HepG2 (cell line): ENCODE measurements at regions not wholly inside any gene's neighbourhood (a gene's known extent, or its start where the extent isn't known, plus 50 kb on each side); places are given as distances from the start of the nearest gene placed in this dataset.

Experiments used
- ATAC-seq: fragments of 200-7000 bp; cut with Tn5 transposase; 3 replicates; pipeline ENCODE4 v1.9.1; 2020; ENCODE audit warnings: mild to moderate bottlenecking, moderate library complexity
- BruUV-seq: library from RNA; stranded (reverse); fragments of 400-500 nt; replicated peaks from 2 replicates; lab custom pipeline; 2021; lab: Mats Ljungman, UMichigan
- CTCF ChIA-PET: fragments of 300-600 bp; formaldehyde crosslinking; extraction: SDS; loops from one replicate; lab custom pipeline; 2021; ENCODE audit warnings: low total read pairs, inconsistent platforms, low intra/inter-chr PET ratio; lab: Yijun Ruan, JAX
- POLR2A ChIA-PET: fragments of 350-600 bp; sonication (Branson Sonifier 250); formaldehyde crosslinking; loops from one replicate; lab custom pipeline; 2020; ENCODE audit warnings: antibody characterized with exemption, inconsistent platforms; lab: Yijun Ruan, JAX
- DNase-seq: peaks from one replicate; pipeline ENCODE4 v3.0.0-alpha.2; 2015; ENCODE audit warnings: low spot score
- FAIRE-seq: peaks from 3 replicates; lab custom pipeline; 2011; peaks lifted over from hg19 to GRCh38; lab: Jason Lieb, UNC
- H2AFZ ChIP-seq: one replicate; pipeline ENCODE4 v1.6.1; 2011; ENCODE audit warnings: low read length, inconsistent platforms
- H3K27ac ChIP-seq: fragments of 300-600 bp; 3 replicates; pipeline ENCODE4 v1.8.0; 2011; ENCODE audit warnings: mixed run types, mild to moderate bottlenecking, mixed read lengths, low read length, inconsistent platforms; ENCODE audit not compliant: insufficient read depth; ENCODE audit errors: extremely low read length
- H3K27me3 ChIP-seq, 2 experiments: fragments of 200-600 bp in 1 of 2; 2 replicates in 1 of 2; 3 replicates in 1 of 2; pipeline versions ENCODE4 v1.6.0 to v1.8.0; 2011; ENCODE audit warnings: low read length in 2 of 2, mild to moderate bottlenecking in 2 of 2, moderate library complexity in 2 of 2, inconsistent platforms in 1 of 2; ENCODE audit not compliant: insufficient read depth in 2 of 2, control insufficient read depth in 1 of 2
- H3K36me3 ChIP-seq, 2 experiments: fragments of 200-600 bp in 1 of 2; replicated peaks in 1 of 2; 2 replicates in 1 of 2; 3 replicates in 1 of 2; pipeline versions ENCODE4 v1.5.1 to v1.8.0; 2011; ENCODE audit warnings: low read length in 2 of 2, inconsistent platforms in 1 of 2; ENCODE audit not compliant: insufficient read depth in 2 of 2, control insufficient read depth in 1 of 2
- H3K4me1 ChIP-seq: 2 replicates; pipeline ENCODE4 v1.5.1; 2012; ENCODE audit warnings: low read length, inconsistent platforms; ENCODE audit not compliant: insufficient read depth
- H3K4me2 ChIP-seq: 2 replicates; pipeline ENCODE4 v1.6.0; 2011; ENCODE audit warnings: low read depth, low read length, inconsistent platforms
- H3K4me3 ChIP-seq, 3 experiments: fragments of 200-600 bp in 1 of 3; sonication (generic), shearing (Covaris generic) in 1 of 3; replicated peaks in 1 of 3; 2 replicates each; pipeline ENCODE4 v1.5.1; 2011 to 2016; ENCODE audit warnings: low read length in 3 of 3, inconsistent platforms in 2 of 3, low read depth in 2 of 3, mild to moderate bottlenecking in 2 of 3, control low read depth in 1 of 3, mixed read lengths in 1 of 3; ENCODE audit not compliant: insufficient read depth in 1 of 3
- H3K79me2 ChIP-seq: one replicate; pipeline ENCODE4 v1.6.1; 2011; ENCODE audit warnings: low read length, inconsistent platforms; ENCODE audit not compliant: insufficient read depth
- H3K9ac ChIP-seq: 2 replicates; pipeline ENCODE4 v1.6.0; 2011; ENCODE audit warnings: mild to moderate bottlenecking, low read depth, low read length, inconsistent platforms; ENCODE audit not compliant: insufficient read depth
- H3K9me3 ChIP-seq: 2 replicates; pipeline ENCODE4 v1.5.1; 2012; ENCODE audit warnings: mild to moderate bottlenecking, low read length
- H4K20me1 ChIP-seq: 2 replicates; pipeline ENCODE4 v1.6.0; 2011; ENCODE audit warnings: inconsistent platforms, mild to moderate bottlenecking, low read length, moderate library complexity; ENCODE audit not compliant: insufficient read depth
- ELF1 ChIP-seq: sonication (generic); formaldehyde crosslinking; IDR thresholded peaks from 2 replicates; pipeline ENCODE4 v1.4.0; 2020; ENCODE audit warnings: missing genetic modification reagents
- GLI4 ChIP-seq: sonication (generic); formaldehyde crosslinking; IDR thresholded peaks from 2 replicates; pipeline ENCODE4 v1.5.1; 2020; ENCODE audit warnings: missing genetic modification reagents, mild to moderate bottlenecking, moderate library complexity, borderline replicate concordance
- HES4 ChIP-seq: sonication (generic); formaldehyde crosslinking; IDR thresholded peaks from 2 replicates; pipeline ENCODE4 v1.9.0; 2021; ENCODE audit warnings: mild to moderate bottlenecking, missing genetic modification reagents, borderline replicate concordance
- HNRNPH1 ChIP-seq: fragments of 200-400 bp; formaldehyde crosslinking; optimal IDR thresholded peaks from 2 replicates; pipeline ENCODE3; 2017; ENCODE audit warnings: mild to moderate bottlenecking, low read depth, low read length
- MAF1 ChIP-seq: sonication (generic); formaldehyde crosslinking; IDR thresholded peaks from 2 replicates; pipeline ENCODE4 v1.5.0; 2020; ENCODE audit warnings: missing genetic modification reagents, borderline replicate concordance
- NFIC ChIP-seq: IDR thresholded peaks from 2 replicates; pipeline ENCODE4 v1.6.1; 2012; ENCODE audit warnings: mild to moderate bottlenecking, low read length, inconsistent platforms
- NFRKB ChIP-seq: fragments of 450-650 bp; IDR thresholded peaks from 2 replicates; pipeline ENCODE4 v1.6.1; 2017
- RXRA ChIP-seq: sonication (generic); formaldehyde crosslinking; IDR thresholded peaks from 2 replicates; pipeline ENCODE4 v1.5.1; 2020; ENCODE audit warnings: missing genetic modification reagents
- TAF1 ChIP-seq: sonication (generic); formaldehyde crosslinking; IDR thresholded peaks from 2 replicates; pipeline ENCODE4 v1.4.0; 2020; ENCODE audit warnings: missing genetic modification reagents
- ZBTB37 ChIP-seq: sonication (generic); formaldehyde crosslinking; IDR thresholded peaks from 2 replicates; pipeline ENCODE4 v1.4.0; 2020; ENCODE audit warnings: mild to moderate bottlenecking, missing genetic modification reagents
- ZBTB7B ChIP-seq: sonication (generic); formaldehyde crosslinking; IDR thresholded peaks from 2 replicates; pipeline ENCODE4 v1.4.0; 2020; ENCODE audit warnings: missing genetic modification reagents
- ZFYVE20 ChIP-seq: sonication (generic); formaldehyde crosslinking; IDR thresholded peaks from 2 replicates; pipeline ENCODE4 v1.8.0; 2023; ENCODE audit warnings: low read depth, mild to moderate bottlenecking, moderate library complexity, missing genetic modification reagents, borderline replicate concordance
- ZHX1 ChIP-seq: sonication (generic); formaldehyde crosslinking; IDR thresholded peaks from 2 replicates; pipeline ENCODE4 v1.8.1; 2022; ENCODE audit warnings: low read depth, mild to moderate bottlenecking, missing genetic modification reagents
- ZNF274 ChIP-seq: sonication (generic); formaldehyde crosslinking; IDR thresholded peaks from 2 replicates; pipeline ENCODE4 v1.5.1; 2020; ENCODE audit warnings: mild to moderate bottlenecking, missing genetic modification reagents
- ZNF367 ChIP-seq: sonication (generic); formaldehyde crosslinking; IDR thresholded peaks from 2 replicates; pipeline ENCODE4 v1.4.0; 2020; ENCODE audit warnings: missing genetic modification reagents, borderline replicate concordance
- WGBS: methylation state at CpG from one replicate; pipeline ENCODE4 v1.1.6; 2017; ENCODE audit warnings: low lambda C conversion rate; 5-methylcytosine and 5-hydroxymethylcytosine counted together
- in situ Hi-C: cut with HindIII; loops from 2 replicates; pipeline ENCODE4 v1.10.0; 2017; ENCODE audit warnings: low pct_unique_long_range_greater_than_20kb; ENCODE audit not compliant: extremely low pct_ligation_motif_present
- intact Hi-C: fragments of 100-400 bp; cut with micrococcal nuclease; formaldehyde crosslinking; loops from one replicate; pipeline ENCODE4 v1.10.0; 2022; ENCODE audit not compliant: unreplicated experiment
- TF ChIP-seq, protein P1 (sequence below): sonication (generic); formaldehyde crosslinking; IDR thresholded peaks from 2 replicates; pipeline ENCODE4 v1.4.0; 2020; ENCODE audit warnings: missing genetic modification reagents
- TF ChIP-seq, protein P2 (sequence below), 2 experiments: sonication (generic) in 1 of 2; formaldehyde crosslinking in 1 of 2; IDR thresholded peaks; 2 replicates each; pipeline versions ENCODE4 v1.5.1 to v1.6.1; 2011 to 2020; ENCODE audit warnings: borderline replicate concordance in 1 of 2, low read depth in 1 of 2, low read length in 1 of 2, mild to moderate bottlenecking in 1 of 2, missing genetic modification reagents in 1 of 2, moderate library complexity in 1 of 2

- no peak for DNase-seq
- TF ChIP-seq ZNF367 (CRISPR knock-in tag) = no peak
- TF ChIP-seq NFIC = no peak
- TF ChIP-seq HES4 (CRISPR knock-in tag) = no peak
- TF ChIP-seq ELF1 = no peak
- no peak for TF ChIP-seq ZBTB37 (CRISPR knock-in tag)
- TF ChIP-seq, protein P1, sequence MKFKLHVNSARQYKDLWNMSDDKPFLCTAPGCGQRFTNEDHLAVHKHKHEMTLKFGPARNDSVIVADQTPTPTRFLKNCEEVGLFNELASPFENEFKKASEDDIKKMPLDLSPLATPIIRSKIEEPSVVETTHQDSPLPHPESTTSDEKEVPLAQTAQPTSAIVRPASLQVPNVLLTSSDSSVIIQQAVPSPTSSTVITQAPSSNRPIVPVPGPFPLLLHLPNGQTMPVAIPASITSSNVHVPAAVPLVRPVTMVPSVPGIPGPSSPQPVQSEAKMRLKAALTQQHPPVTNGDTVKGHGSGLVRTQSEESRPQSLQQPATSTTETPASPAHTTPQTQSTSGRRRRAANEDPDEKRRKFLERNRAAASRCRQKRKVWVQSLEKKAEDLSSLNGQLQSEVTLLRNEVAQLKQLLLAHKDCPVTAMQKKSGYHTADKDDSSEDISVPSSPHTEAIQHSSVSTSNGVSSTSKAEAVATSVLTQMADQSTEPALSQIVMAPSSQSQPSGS (CRISPR knock-in tag) = no peak
- no peak for TF ChIP-seq ZBTB7B
- no peak for TF ChIP-seq HNRNPH1
- TF ChIP-seq TAF1 (CRISPR knock-in tag) = no peak
- TF ChIP-seq, protein P2, sequence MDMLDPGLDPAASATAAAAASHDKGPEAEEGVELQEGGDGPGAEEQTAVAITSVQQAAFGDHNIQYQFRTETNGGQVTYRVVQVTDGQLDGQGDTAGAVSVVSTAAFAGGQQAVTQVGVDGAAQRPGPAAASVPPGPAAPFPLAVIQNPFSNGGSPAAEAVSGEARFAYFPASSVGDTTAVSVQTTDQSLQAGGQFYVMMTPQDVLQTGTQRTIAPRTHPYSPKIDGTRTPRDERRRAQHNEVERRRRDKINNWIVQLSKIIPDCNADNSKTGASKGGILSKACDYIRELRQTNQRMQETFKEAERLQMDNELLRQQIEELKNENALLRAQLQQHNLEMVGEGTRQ (IDR thresholded peaks at IDR 0.05; ENCODE audit: low read depth, low read length) = no peak
- TF ChIP-seq, protein P2 (CRISPR knock-in tag; IDR thresholded peaks at IDR 0.05; ENCODE audit: borderline replicate concordance) = no peak
- no peak for TF ChIP-seq RXRA (CRISPR knock-in tag)
- TF ChIP-seq MAF1 (CRISPR knock-in tag) = no peak
- TF ChIP-seq ZHX1 (CRISPR knock-in tag) = no peak
- no peak for TF ChIP-seq ZFYVE20 (CRISPR knock-in tag)
- no peak for TF ChIP-seq NFRKB
- no peak for TF ChIP-seq GLI4 (CRISPR knock-in tag)
- TF ChIP-seq ZNF274 (CRISPR knock-in tag) = no peak
Measured at GRCh38 chr12:87378526-87378925, 650.7 kb downstream of the C12orf50 start.

More at GRCh38 chr12:87378526-87378925, 650.7 kb downstream of the C12orf50 start:
- intact Hi-C loops = no loop called here
- Histone ChIP-seq H3K27me3 (no peaks in the 10 kb centered on the region), H3K9me3 (peaks cover 62% of the 10 kb centered on the region), H3K79me2 (no peaks in the 10 kb centered on the region), H3K9ac (no peak overlapping the region), H2AFZ (no peak overlapping the region), H3K4me3 (no peak overlapping the region), H3K27ac (no peak overlapping the region), H3K36me3 (no peaks in the 10 kb centered on the region), H3K4me2 (no peak overlapping the region), H4K20me1 (no peaks in the 10 kb centered on the region), H3K4me1 (no peaks in the 10 kb centered on the region)
- 7% methylated on average over 2 of the region's 2 CpGs for WGBS
- ChIA-PET POLR2A (no interaction called here), CTCF (no interaction called here)
- no TSS peak for BruUV-seq
- in situ Hi-C loops = no loop called here
- ATAC-seq (no peak), FAIRE-seq (no peak)
